Keratinocyte (primary cell): ENCODE measurements at regions not wholly inside any gene's neighbourhood (a gene's known extent, or its start where the extent isn't known, plus 50 kb on each side); places are given as distances from the start of the nearest gene placed in this dataset.

Experiments
- DNase-seq: peaks from one replicate; pipeline ENCODE4 v3.0.0-alpha.2; 2011; ENCODE audit warnings: low read depth, missing footprints, low spot score
- FAIRE-seq: peaks from 2 replicates; lab custom pipeline; 2011; peaks lifted over from hg19 to GRCh38; lab: Jason Lieb, UNC
- H2AFZ ChIP-seq: 2 replicates; pipeline ENCODE4 v1.6.0; 2012; ENCODE audit warnings: low read length, control low read depth, inconsistent platforms; ENCODE audit not compliant: control insufficient read depth
- H3K27ac ChIP-seq: 2 replicates; pipeline ENCODE4 v1.5.1; 2011; ENCODE audit warnings: low read length; ENCODE audit not compliant: control insufficient read depth, insufficient read depth
- H3K27me3 ChIP-seq: 3 replicates; pipeline ENCODE4 v1.6.0; 2011; ENCODE audit warnings: low read length; ENCODE audit not compliant: control insufficient read depth, insufficient read depth; ENCODE audit errors: extremely low read depth
- H3K36me3 ChIP-seq, 2 experiments: 2 replicates in 1 of 2; 3 replicates in 1 of 2; pipeline ENCODE4 v1.5.1; 2011; ENCODE audit warnings: low read length in 2 of 2, mild to moderate bottlenecking in 1 of 2; ENCODE audit not compliant: control insufficient read depth in 2 of 2, insufficient read depth in 2 of 2; ENCODE audit errors: extremely low read depth in 1 of 2
- H3K4me1 ChIP-seq: 3 replicates; pipeline ENCODE4 v1.5.1; 2011; ENCODE audit warnings: low read length; ENCODE audit not compliant: control insufficient read depth, insufficient read depth; ENCODE audit errors: extremely low read depth
- H3K4me2 ChIP-seq: 3 replicates; pipeline ENCODE4 v1.6.0; 2011; ENCODE audit warnings: low read depth, low read length; ENCODE audit not compliant: control insufficient read depth, insufficient read depth; ENCODE audit errors: extremely low read depth
- H3K4me3 ChIP-seq, 3 experiments: fragments of 200-600 bp in 1 of 3; sonication (generic) in 1 of 3; 2 replicates in 2 of 3; 3 replicates in 1 of 3; pipeline ENCODE4 v1.5.1; 2011 to 2016; ENCODE audit warnings: low read length in 3 of 3, mild to moderate bottlenecking in 3 of 3, control low read depth in 2 of 3, inconsistent platforms in 1 of 3, low read depth in 1 of 3, mixed read lengths in 1 of 3, mixed run types in 1 of 3, moderate library complexity in 1 of 3; ENCODE audit not compliant: control insufficient read depth in 2 of 3, insufficient read depth in 2 of 3; ENCODE audit errors: extremely low read depth in 1 of 3
- H3K79me2 ChIP-seq: 2 replicates; pipeline ENCODE4 v1.6.0; 2012; ENCODE audit warnings: low read length; ENCODE audit not compliant: control insufficient read depth, insufficient read depth
- H3K9ac ChIP-seq: 3 replicates; pipeline ENCODE4 v1.6.0; 2011; ENCODE audit warnings: low read length; ENCODE audit not compliant: control insufficient read depth, insufficient read depth; ENCODE audit errors: extremely low read depth
- H3K9me1 ChIP-seq: 3 replicates; pipeline ENCODE4 v1.6.0; 2011; ENCODE audit warnings: low read length; ENCODE audit not compliant: control insufficient read depth, insufficient read depth; ENCODE audit errors: extremely low read depth
- H3K9me3 ChIP-seq: 2 replicates; pipeline ENCODE4 v1.5.1; 2012; ENCODE audit warnings: low read depth, low read length; ENCODE audit not compliant: control insufficient read depth
- H4K20me1 ChIP-seq: 3 replicates; pipeline ENCODE4 v1.6.0; 2011; ENCODE audit warnings: low read length; ENCODE audit not compliant: control insufficient read depth, insufficient read depth; ENCODE audit errors: extremely low read depth
- EZH2 ChIP-seq: IDR thresholded peaks from one replicate; pipeline ENCODE4 v1.6.1; 2012; ENCODE audit warnings: inconsistent platforms, mild to moderate bottlenecking, low read length, moderate library complexity
- dilution Hi-C: fragments of 300-500 bp; cut with MboI; formaldehyde crosslinking; loops from one replicate; pipeline ENCODE4 v1.7.0; 2020; ENCODE audit warnings: low sequenced_read_pairs; ENCODE audit not compliant: extremely low pct_ligation_motif_present
- TF ChIP-seq, protein P1 (sequence below), 3 experiments: IDR thresholded peaks in 1 of 3; conservative IDR thresholded peaks in 1 of 3; optimal IDR thresholded peaks in 1 of 3; 2 replicates in 2 of 3; 3 replicates in 1 of 3; pipeline versions ENCODE3 to v1.5.1; 2011; ENCODE audit warnings: low read length in 3 of 3, mild to moderate bottlenecking in 3 of 3, moderate library complexity in 2 of 3, control low read depth in 1 of 3, inconsistent platforms in 1 of 3; ENCODE audit not compliant: insufficient read depth in 2 of 3; ENCODE audit errors: extremely low read depth in 1 of 3

- TF ChIP-seq, protein P1, sequence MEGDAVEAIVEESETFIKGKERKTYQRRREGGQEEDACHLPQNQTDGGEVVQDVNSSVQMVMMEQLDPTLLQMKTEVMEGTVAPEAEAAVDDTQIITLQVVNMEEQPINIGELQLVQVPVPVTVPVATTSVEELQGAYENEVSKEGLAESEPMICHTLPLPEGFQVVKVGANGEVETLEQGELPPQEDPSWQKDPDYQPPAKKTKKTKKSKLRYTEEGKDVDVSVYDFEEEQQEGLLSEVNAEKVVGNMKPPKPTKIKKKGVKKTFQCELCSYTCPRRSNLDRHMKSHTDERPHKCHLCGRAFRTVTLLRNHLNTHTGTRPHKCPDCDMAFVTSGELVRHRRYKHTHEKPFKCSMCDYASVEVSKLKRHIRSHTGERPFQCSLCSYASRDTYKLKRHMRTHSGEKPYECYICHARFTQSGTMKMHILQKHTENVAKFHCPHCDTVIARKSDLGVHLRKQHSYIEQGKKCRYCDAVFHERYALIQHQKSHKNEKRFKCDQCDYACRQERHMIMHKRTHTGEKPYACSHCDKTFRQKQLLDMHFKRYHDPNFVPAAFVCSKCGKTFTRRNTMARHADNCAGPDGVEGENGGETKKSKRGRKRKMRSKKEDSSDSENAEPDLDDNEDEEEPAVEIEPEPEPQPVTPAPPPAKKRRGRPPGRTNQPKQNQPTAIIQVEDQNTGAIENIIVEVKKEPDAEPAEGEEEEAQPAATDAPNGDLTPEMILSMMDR (optimal IDR thresholded peaks at IDR 0.05 in 1 of 3, IDR thresholded peaks at IDR 0.05 in 1 of 3, conservative IDR thresholded peaks at IDR 0.05 in 1 of 3; ENCODE audit: extremely low read depth in 1 of 3, insufficient read depth in 2 of 3, low read length in 3 of 3) = no peak
- TF ChIP-seq EZH2 = no peak
- Histone ChIP-seq H3K9ac (no peak overlapping the region), H3K79me2 (no peaks in the 10 kb centered on the region), H2AFZ (no peak overlapping the region), H3K9me3 (peaks cover 6% of the 10 kb centered on the region), H3K4me3 (no peak overlapping the region), H3K4me1 (no peaks in the 10 kb centered on the region), H3K27me3 (no peaks in the 10 kb centered on the region), H3K36me3 (no peaks in the 10 kb centered on the region), H4K20me1 (no peaks in the 10 kb centered on the region), H3K27ac (no peak overlapping the region), H3K9me1 (no peaks in the 10 kb centered on the region), H3K4me2 (no peak overlapping the region)
- FAIRE-seq (no peak), DNase-seq (no peak)
- dilution Hi-C loops = no loop called here
These were observed 1429.6 kb downstream of the TBC1D22A start for GRCh38 chr22:48192071-48192470.

DNA sequence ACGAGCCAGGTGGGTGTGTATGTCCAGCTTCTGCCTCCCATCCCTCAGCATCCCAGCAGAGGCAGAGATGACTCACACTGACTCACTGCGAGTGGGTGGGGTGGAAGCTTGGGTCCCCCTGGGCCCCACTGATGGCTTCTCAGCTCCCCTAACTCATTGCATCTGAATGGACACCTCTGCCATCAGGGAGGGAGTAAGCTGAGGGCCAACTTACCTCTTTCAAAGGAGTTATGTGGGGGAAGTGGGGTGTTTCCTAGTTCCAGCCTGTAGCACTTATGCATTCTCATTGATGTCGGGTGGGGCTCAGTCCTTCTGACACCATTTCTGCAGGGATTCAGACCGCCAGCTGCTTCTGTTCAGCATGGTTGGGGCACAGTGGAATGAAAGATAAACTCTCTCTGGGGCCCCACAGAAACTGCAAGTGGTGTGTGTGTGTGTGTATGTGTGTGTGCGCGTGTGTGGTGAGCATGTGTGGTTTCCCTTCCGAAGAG, 1425.8 kb downstream of the TBC1D22A start:
- Histone ChIP-seq H3K27ac (no peak overlapping the region), H3K4me2 (no peak overlapping the region), H3K4me1 (no peaks in the 10 kb centered on the region), H2AFZ (no peak overlapping the region), H4K20me1 (no peaks in the 10 kb centered on the region), H3K9me1 (no peaks in the 10 kb centered on the region), H3K36me3 (no peaks in the 10 kb centered on the region), H3K9ac (no peak overlapping the region), H3K9me3 (peaks cover 13% of the 10 kb centered on the region), H3K27me3 (no peaks in the 10 kb centered on the region), H3K79me2 (no peaks in the 10 kb centered on the region), H3K4me3 (no peak overlapping the region)
- FAIRE-seq (no peak), DNase-seq (no peak)
- dilution Hi-C loops = no loop called here
- no peak for TF ChIP-seq EZH2
- TF ChIP-seq, protein P1 (optimal IDR thresholded peaks at IDR 0.05 in 1 of 3, IDR thresholded peaks at IDR 0.05 in 1 of 3, conservative IDR thresholded peaks at IDR 0.05 in 1 of 3; ENCODE audit: extremely low read depth in 1 of 3, insufficient read depth in 2 of 3, low read length in 3 of 3) = no peak
